MCF 10A (cell line): ENCODE measurements at regions not wholly inside any gene's neighbourhood (a gene's known extent, or its start where the extent isn't known, plus 50 kb on each side); places are given as distances from the start of the nearest gene placed in this dataset.

ENCODE experiments used
- BruUV-seq: library from RNA; stranded (reverse); fragments of 400-500 nt; replicated peaks from 2 replicates; lab custom pipeline; 2021; lab: Mats Ljungman, UMichigan
- CTCF ChIA-PET: fragments of 300-600 bp; sonication (Branson Sonifier 250); formaldehyde crosslinking; extraction: SDS; loops from one replicate; lab custom pipeline; 2021; ENCODE audit warnings: antibody characterized with exemption, inconsistent platforms; lab: Yijun Ruan, JAX
- POLR2A ChIA-PET: fragments of 300-600, 350-650 bp; sonication (Branson Sonifier 250); formaldehyde crosslinking; extraction: SDS; loops from one replicate; lab custom pipeline; 2020; ENCODE audit warnings: antibody characterized with exemption, inconsistent platforms; lab: Yijun Ruan, JAX
- DNase-seq: peaks from one replicate; pipeline ENCODE4 v3.0.0-alpha.2; 2018; ENCODE audit not compliant: unreplicated experiment
- H3K27ac Mint-ChIP-seq: one replicate; pipeline ENCODE4 v1.8.0; 2022; ENCODE audit warnings: mild to moderate bottlenecking, low read depth, mixed read lengths; ENCODE audit not compliant: unreplicated experiment
- H3K27me3 Mint-ChIP-seq: one replicate; pipeline ENCODE4 v1.8.0; 2022; ENCODE audit warnings: mixed read lengths; ENCODE audit not compliant: insufficient read depth, unreplicated experiment
- H3K36me3 Mint-ChIP-seq: one replicate; pipeline ENCODE4 v1.8.0; 2022; ENCODE audit warnings: mild to moderate bottlenecking, moderate library complexity, mixed read lengths; ENCODE audit not compliant: insufficient read depth, unreplicated experiment
- H3K4me1 Mint-ChIP-seq: one replicate; pipeline ENCODE4 v1.8.0; 2022; ENCODE audit warnings: mixed read lengths; ENCODE audit not compliant: insufficient read depth, unreplicated experiment
- H3K4me3 Mint-ChIP-seq: one replicate; pipeline ENCODE4 v1.8.0; 2022; ENCODE audit warnings: mild to moderate bottlenecking, moderate library complexity, mixed read lengths; ENCODE audit not compliant: unreplicated experiment
- H3K9me3 Mint-ChIP-seq: one replicate; pipeline ENCODE4 v1.8.0; 2022; ENCODE audit warnings: mixed read lengths; ENCODE audit not compliant: unreplicated experiment
- CTCF ChIP-seq: fragments of 200-600 bp; IDR thresholded peaks from one replicate; pipeline ENCODE4 v1.8.0; 2022; ENCODE audit warnings: antibody characterized with exemption, mild to moderate bottlenecking; ENCODE audit not compliant: unreplicated experiment
- intact Hi-C: fragments of 100-400 bp; cut with micrococcal nuclease; formaldehyde crosslinking; loops from 2 replicates; pipeline ENCODE4 v1.14.1; 2022

- H3K27me3 Mint-ChIP-seq = no peaks in the 10 kb centered on the region
- no peak overlapping the region for H3K27ac Mint-ChIP-seq
- H3K36me3 Mint-ChIP-seq = no peaks in the 10 kb centered on the region
- H3K4me1 Mint-ChIP-seq = peaks cover 43% of the 10 kb centered on the region
- ChIA-PET CTCF (interaction anchor here (0.5 to 0.9 kb wide), 4 partner anchors 11 to 57 kb away, joined by 3 to 4 read pairs (median 4); no protein-coding TSS in a partner anchor), POLR2A (interaction anchor here (1.0 to 1.6 kb wide), 3 partner anchors 12 to 17 kb away, joined by 5 to 6 read pairs (median 6); no protein-coding TSS in a partner anchor)
- peaks cover 7% of the 10 kb centered on the region for H3K9me3 Mint-ChIP-seq
- intact Hi-C loops = loop anchor here (10.0 kb wide), 1 partner anchor 153 kb away; no protein-coding TSS in a partner anchor
- no TSS peak for BruUV-seq
- DNase-seq = no peak
- no peak for TF ChIP-seq CTCF
- H3K4me3 Mint-ChIP-seq = no peak overlapping the region
Observed at GRCh38 chr2:215681799-215682596, 246.1 kb upstream of the FN1 start.

- peak overlapping the region; percentile 70 for H3K27ac Mint-ChIP-seq
- POLR2A ChIA-PET = interaction anchor here (1.0 to 1.6 kb wide), 3 partner anchors 13 to 17 kb away, joined by 5 to 6 read pairs (median 6); no protein-coding TSS in a partner anchor
- intact Hi-C loops = loop anchor here (10.0 kb wide), 1 partner anchor 154 kb away; no protein-coding TSS in a partner anchor
Observed at GRCh38 chr2:215680605-215681598, 245.0 kb upstream of the FN1 start.

GRCh38 chr2:215678094-215678493 lies 242.2 kb upstream of the FN1 start:
- H3K27ac Mint-ChIP-seq = peak overlapping the region; percentile 62
- no TSS peak for BruUV-seq
- H3K4me3 Mint-ChIP-seq = no peak overlapping the region
- H3K27me3 Mint-ChIP-seq = no peaks in the 10 kb centered on the region
- H3K4me1 Mint-ChIP-seq = peaks cover 25% of the 10 kb centered on the region
- peaks cover 5% of the 10 kb centered on the region for H3K9me3 Mint-ChIP-seq
- no peak for DNase-seq
- no peak for TF ChIP-seq CTCF
- H3K36me3 Mint-ChIP-seq = no peaks in the 10 kb centered on the region
- intact Hi-C loops = no loop called here
- ChIA-PET CTCF (interaction anchor here (1.1 kb wide), 1 partner anchor 19 kb away, joined by 3 read pairs; no protein-coding TSS in a partner anchor), POLR2A (interaction anchor here (0.7 kb wide), 1 partner anchor 150 kb away, joined by 3 read pairs; no protein-coding TSS in a partner anchor)

More at GRCh38 chr2:215680605-215681598, 245.0 kb upstream of the FN1 start:
- peak; percentile 74 for DNase-seq
- peaks cover 43% of the 10 kb centered on the region for H3K4me1 Mint-ChIP-seq
- no peak for TF ChIP-seq CTCF
- CTCF ChIA-PET = interaction anchor here (0.5 to 0.6 kb wide), 4 partner anchors 13 to 98 kb away, joined by 3 to 4 read pairs (median 3); no protein-coding TSS in a partner anchor
- H3K27me3 Mint-ChIP-seq = no peaks in the 10 kb centered on the region
- H3K9me3 Mint-ChIP-seq = peaks cover 7% of the 10 kb centered on the region
- no TSS peak for BruUV-seq
- H3K36me3 Mint-ChIP-seq = no peaks in the 10 kb centered on the region
- H3K4me3 Mint-ChIP-seq = no peak overlapping the region
